Kasumi-1 (cell line): ENCODE measurements at regions not wholly inside any gene's neighbourhood (a gene's known extent, or its start where the extent isn't known, plus 50 kb on each side); places are given as distances from the start of the nearest gene placed in this dataset.

Source experiments
- DNase-seq, 2 experiments: peaks; one replicate each; lab custom pipeline; 2025; lab: John Stamatoyannopoulos, UW

DNA sequence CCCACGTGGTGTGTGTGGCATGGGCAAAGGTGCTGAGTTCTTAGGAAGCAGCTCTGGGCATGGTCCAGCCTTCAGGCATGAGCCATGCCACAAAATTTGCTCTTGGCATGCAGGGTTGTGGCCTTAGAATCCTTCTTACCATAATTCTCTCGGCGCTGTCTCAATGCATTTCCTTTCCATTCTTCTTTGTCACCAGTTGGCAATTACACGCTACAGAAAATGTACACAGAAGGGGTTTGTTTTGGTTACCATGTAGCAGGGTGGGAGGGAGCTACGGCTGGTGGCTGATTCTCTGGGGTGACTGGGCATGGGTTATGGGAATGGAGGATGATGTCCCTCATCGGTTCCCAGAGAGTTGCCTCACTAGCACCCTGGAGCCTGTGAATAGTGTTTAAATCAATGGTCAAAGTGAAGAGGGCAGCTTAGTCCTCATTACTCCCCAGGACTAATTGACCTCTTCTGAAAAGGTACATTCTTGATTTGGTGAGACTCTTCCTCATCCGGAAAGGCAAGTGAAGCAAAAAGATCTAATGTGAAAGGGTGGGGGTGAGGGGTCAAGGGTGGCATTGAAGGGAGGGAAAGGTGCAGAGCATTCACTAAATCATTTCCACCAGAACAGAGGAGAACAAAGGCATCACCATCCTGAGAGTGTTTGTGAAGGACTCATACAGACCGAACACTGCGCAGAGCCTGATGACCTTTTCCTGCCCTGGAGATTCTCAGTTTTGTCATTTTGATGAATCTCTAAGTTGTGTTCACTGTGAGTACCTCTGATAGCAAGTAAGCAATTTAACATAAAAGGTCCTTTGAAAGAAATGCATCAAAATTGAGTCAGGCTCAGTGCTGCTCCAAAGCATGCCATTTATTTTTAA is 199.8 kb upstream of the SFRP2 start:
- no peak for DNase-seq

DNA sequence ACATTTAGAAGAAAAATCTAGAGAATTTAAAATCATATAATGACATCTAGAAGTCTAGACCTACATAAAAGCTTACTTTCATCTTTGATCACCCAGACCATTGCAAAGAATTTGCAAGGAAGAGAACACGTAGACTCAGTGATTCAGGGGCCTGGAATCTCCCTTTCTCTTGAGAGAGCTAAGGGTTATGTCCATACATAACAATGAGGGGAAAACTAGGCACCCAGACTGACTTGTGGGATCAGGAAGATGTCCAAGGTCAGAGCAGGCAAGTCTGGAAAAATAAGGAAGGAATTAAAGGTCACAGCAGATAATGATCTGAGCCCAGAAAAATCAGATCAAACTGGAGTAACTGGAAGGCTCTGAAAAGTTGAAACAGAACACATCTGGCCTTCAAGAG is 198.4 kb upstream of the SFRP2 start:
- DNase-seq: no peak

DNA sequence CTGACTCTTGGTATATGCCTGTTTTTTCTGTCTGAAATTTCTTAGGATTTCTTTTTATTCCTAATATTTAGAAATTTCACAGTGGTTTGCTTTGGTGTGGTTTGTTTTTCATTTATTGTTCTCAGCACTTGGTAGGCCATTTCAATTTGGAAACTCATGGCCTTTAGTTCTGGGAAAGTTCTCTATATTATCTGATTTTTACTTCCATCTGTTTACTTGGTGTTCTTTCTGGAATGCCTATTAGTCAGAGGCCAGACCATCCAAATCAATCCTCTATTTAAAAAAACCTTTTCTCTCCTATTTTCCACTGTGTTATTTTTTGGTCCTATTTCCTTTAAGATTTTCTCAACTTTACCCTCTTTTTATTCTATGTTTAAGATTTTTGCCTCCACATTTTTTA is 188.1 kb upstream of the SFRP2 start:
- DNase-seq: no peak

DNA sequence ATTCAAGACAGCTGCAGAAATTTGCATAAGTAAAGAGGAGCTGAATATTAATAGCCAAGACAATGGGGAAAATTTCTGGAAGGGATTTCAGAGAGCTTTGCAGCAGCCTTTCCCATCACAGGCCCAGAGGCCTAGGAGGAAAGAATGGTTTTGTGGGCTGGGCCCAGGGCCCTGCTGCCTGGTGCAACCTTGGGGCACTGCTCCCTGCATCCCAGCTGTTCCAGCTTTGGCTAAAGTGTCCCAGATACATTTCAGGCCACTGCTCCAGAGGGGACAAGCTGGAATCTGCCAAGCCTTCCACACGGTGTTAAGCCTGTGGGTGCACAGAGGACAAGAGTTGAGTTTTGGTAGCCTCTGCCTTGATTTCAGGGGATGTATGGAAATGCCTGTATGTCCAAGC is 185.6 kb upstream of the SFRP2 start:
- no peak for DNase-seq

DNA sequence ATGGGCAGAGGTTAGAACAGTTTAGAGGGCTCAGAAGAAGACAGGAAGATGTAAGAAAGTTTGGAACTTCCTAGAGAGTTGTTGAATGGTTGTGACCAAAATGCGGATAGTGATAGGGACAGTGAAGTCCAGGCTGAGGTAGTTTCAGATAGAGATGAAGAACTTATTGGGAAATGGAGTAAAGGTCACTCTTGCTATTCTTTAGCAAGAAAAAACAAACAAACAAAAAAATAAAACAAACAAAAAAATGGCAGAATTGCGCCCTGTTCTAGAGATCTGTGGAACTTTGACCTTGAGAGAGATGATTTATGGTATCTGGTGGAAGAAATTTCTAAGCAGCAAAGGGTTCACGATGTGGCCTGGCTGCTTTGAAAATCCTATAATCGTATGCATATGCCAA is 185.1 kb upstream of the SFRP2 start:
- DNase-seq: no peak

DNA sequence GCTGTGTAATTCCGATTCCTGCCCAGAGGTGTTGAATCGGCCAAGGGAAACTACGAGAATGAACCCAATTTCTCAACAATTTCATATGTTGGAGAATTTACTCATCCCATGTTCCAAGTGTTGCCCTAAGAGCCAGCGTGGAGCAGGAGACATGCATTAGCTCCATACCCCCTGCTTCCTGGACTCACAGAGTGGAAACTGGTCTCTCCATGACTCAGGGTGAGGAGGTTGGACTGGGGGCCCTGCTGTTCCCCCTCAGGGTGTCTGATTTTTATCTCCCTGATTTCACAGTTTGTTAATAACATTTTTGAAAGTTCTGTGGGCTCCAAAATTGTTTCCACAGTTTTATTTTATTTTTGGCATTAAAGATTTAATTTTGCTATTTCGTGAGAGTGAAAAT is 183.0 kb upstream of the SFRP2 start:
- no peak for DNase-seq

DNA sequence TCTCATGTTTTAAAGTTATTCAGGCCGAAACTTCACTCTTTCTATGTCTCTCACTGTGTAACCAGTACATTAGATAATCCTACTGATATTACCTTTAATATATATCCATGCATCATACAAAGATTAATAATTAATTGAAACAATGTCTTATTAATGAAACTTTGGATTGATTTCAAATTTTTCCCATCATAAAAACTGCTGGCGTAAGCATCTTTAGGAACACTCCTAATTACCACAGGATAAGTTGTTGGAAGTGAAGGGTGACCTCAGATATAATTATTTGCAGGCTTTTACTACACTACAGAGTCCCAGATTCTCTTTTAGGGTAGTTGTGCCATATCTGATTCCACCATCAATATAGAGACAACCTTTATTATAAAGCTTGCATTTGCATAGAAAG is 181.3 kb upstream of the SFRP2 start:
- DNase-seq: no peak

DNA sequence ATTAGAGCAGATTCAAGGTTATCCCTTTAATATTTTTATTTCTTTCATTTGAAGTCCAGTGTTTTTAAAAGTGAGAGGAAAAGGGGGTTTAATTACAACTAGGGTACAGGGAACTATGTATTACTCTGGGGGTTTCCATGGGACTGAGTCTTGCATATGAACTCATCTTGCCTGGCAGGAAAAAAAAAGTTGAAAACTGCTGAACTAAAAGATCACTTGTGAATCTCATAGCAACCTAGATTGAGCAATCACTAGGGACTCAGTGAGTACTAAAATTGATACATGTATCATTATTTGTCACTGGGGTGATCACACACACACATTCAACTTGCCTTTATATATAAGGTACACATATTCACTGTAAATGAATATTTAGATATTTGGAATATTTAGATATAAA is 180.7 kb upstream of the SFRP2 start:
- DNase-seq: no peak

DNA sequence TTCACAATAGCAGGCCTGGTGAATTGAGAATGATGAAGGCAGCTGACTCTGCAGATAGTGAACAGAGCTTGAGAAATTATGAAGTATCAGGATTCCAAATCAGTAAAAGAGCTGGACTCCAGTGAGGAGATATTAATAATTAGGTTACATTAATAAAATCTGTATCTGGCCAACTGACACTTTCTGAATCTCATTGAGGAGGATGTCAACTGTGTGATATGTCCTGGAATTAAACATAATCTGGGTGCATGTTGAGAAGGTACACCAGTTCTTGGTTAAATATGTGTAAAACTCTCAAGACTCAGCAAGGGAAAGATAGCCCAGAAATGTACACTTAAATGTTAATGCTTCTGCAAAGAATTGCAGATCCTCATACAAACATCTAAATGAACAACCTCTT is 177.8 kb upstream of the SFRP2 start:
- no peak for DNase-seq

DNA sequence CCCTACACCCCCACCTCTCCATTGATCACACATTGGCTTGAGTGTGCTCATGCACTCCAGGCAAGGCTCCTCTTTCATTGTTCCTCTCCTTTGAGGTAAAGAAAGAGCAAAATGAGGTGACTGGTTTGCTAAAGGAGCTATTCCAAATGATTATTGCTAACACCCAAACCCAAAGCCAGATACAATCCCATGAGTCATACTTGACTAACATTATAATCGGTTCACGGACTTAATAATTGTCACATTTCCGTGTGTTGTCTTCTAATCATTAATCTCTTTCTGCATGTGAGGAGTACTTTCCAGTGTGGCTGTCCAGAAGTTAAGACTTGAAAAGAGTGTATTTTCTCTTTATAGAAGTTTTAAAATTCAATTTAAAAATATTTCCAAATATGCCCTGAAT is 174.3 kb upstream of the SFRP2 start:
- no peak for DNase-seq

DNA sequence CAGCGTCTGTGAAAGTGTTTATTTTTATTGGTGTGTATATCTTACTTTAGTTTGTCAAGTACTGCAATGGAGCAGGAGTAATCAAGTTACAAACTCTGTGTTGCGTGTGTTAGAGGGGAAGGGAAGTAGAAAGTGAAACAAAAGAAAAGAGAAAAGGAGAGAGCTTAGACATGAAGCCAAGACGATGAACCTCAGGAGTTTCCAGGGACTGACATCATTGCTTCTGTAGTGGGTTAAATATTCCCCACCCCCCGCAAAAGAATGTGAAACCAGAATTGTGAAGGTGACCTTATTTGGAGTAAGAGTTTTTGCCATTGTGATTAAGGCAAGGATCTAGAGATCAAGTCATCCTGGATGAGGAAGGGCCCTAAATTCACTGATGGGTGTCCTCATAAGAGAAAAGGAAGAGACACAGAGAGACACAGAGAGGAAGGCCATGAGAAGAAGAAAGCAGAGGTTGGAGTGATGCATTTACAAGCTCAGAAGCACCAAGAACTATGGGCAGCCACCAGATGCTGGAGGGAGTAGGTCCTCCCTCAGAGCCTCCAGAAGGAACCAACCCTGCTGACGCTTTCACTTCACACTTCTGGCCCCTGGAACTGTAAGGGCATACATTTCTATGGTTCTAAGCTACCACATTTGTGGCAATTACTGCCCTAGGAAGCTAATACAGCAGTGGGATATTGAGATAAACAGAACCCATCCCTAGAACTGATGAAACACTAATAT is 173.6 kb upstream of the SFRP2 start:
- DNase-seq: no peak

DNA sequence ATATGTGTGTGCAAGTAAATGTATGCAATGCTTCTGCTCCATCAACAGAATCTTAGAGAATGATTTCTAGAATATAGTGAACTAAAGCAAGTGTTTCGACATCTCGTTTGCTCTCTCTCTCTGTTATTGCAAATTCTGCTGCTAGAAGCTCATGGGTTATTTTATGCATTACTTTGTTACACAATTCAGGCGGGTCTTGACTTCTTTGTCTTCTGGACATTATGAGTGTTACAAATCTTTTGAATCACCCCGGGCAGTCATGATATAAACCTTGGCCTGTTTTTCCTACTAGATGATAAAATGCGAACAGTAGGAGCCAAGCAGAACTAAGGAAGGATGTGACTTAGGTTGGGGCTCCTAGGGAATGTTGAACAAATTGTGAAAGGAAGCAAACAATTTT is 166.4 kb upstream of the SFRP2 start:
- DNase-seq: no peak

DNA sequence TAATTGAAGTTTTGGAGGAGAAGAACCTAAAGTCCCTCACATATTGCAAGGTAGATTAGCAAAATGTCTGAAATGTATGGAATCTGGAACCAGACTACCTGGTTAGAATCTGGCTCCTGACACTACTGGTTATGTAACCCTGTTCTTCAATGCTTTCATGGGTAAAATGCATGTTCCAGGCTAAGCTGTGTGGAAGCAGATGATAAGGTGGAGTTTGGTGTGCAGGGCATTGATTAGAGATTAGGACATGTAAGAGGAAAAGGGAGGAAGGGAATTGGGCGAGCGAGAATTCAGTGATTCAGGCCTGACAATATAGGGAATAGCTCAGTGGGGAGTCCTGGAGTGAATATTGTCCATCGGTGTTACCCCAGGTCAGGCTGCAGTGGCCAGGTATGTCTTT is 165.8 kb upstream of the SFRP2 start:
- DNase-seq: no peak

DNA sequence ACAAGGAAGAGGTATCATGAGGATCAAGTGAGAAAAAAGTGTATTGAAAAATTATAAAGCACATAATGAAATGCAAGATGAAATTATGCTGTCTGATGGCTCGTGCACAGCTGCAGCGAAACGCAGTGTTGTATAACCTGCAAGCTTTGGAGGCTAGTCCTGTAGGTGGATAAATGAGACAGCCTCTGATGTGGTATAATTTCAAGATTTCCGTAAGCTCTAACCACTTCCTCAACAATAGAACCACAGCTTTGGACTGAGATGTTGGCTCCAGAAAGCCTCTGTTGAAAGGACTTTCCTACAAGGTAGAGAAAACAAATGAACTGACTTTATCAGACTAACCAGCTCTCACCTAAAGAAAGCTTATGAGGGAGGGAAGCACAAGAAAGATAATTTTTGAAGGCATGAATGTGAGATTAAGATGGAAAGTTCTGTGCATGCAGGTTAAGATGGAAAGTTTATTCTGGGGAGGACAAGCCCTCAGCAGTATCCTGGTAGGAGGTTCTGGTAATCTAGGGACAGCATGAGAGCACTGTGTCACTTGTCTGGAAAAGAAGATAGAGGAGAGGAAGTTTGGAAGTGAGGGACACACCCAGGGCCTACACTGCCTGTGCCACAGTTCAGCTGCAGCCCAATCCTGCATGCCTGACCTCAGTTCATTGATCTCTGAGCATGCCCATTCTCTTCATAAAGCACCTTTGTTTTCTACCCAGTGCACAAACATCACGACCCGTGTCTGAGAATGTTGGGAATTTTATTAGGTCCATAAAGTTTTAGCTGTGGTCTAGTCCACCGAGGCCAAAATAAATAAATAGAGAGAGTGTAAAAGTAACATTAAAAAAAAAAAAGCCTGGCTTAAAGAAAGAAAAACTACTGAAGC is 161.5 kb upstream of the SFRP2 start:
- peak; percentile 67 to 71 for DNase-seq

DNA sequence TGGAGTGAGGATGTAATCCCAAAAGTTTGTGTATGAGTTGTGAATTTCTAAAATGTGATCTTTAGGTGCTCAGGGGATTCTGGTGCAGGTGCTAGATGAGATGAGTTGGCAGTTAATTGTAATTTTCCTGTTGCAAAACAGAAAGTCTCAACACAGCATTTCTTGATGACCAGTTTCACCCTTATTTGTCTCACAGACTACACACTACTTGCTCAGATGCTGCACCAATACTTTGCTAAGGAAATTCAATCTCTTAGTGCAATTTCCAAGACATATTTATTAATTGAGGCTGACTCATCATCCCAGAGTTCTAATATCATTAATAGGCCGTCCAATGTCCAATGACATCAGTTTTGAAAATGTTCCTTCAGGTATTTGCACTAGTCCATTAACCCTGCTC is 159.2 kb upstream of the SFRP2 start:
- no peak for DNase-seq

DNA sequence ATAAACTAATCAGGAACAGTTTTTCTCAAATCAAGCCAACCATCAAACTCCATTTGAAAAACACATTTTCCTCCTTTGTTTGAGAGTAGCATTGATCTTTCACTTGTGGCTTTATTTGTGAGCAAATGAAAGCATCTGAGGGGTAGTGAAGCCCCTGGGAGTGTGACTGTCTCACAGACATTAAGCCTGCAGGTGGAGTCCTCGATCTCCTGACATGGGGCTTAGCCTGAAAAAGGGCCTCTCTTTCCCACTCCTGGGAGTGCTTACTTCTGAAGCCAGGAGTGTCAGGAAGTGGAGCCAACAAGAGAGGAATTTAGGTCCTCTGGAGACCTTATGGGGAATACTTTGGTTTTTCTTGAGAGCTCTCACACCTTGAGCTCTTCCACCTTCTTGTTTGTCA is 158.2 kb upstream of the SFRP2 start:
- DNase-seq: no peak

DNA sequence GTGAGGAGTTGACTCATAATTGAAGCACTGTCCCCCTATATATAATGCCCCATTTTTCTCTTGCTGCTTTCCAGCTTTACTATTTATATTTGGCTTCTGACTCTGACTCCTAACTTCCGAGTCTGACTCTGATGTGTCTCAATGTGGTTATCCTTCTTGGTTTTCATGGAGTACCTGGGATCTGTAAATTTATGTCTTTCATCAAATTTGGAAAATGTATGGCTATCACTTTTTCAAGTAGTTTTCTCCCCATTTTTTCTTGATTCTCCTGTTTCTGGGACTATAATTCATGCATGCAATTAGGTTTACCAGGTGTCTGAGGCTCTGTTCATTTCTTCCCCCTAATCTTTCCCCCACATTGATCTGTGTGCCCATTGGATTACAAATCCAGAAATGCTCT is 156.8 kb upstream of the SFRP2 start:
- no peak for DNase-seq

DNA sequence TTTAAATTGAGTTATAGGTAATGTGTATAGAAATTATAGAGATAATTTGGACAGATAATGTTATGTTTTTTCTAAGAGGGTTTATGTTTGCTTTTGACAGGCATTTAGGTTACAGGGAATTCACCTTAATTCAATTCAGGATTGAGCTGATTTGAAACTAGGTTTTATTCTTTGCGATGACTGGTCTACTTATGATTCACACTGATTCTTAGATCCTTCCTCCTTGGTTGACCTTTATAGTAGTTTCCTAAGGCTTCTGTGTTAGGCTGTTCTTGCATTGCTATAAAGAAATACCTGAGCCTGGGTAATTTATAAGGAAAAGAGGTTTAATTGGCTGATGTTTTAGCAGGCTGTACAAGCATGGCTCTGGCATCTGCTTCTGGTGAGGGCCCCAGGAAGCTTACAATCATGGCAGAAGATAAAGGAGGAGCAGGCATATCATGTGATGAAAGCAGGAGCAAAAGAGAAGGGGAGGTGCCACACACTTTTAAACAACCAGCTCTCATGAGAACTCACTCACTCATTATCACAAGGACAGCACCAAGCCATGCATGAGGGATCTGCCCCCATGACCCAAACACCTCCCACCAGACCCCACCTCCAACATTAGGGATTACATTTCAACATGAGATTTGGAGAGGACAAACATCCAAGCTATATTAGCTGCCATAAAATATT is 155.0 kb upstream of the SFRP2 start:
- DNase-seq: no peak

DNA sequence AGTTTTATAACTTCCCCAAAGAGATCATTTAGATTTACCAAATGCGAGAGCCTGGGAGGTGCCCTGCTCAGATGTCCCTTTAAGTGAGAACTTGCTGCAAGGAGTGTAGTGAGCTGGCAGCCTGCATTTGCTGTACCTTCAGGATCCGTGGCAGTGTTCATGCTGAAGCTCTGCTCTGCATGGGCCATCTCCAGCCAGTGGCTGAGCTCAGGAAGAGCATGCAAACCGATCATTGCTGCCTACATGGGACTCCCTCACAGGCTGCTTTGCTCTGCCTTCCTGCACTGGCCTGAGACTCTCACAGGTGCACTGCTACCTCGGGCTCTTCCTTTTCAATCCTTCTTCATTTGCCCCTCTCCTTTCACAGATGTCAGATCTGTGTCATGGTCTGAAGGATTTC is 152.0 kb upstream of the SFRP2 start:
- no peak for DNase-seq

DNA sequence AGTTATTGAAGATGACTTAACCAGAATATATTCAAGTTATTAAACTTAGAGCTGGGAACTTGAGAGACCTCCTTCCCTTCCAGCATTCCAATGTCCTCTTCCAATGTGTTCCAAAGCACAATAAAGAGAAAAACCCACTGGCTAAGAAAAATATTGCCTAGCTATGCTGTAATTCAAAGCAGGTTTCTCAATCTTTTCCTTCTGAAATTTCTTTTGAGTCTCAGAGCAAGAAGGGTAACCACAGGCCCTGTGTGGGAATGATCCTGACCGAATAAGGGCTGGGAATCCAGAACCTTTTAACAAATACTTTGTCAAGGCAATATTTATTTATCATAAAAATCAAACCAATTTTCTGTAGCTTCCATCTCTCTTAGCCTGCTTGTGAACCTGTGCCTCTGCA is 150.7 kb upstream of the SFRP2 start:
- no peak for DNase-seq

DNA sequence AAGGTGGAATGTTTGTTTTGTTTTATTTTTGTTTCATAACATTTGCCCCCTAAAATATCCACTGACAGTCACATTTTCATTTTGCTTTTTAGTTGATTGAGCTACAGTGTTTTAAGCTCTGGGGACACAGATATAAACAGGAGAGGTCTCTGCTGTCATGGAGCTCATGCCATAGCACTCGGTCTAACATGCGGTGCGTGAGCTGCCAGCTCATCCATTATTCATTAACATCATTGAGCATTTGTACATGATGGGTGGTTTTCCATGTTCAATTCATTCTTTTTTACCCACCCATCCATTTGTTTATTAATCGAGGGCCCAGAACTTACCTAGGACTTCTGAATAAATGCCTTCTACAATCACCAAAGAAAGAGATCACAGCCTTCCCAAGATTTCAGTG is 150.1 kb upstream of the SFRP2 start:
- no peak for DNase-seq

DNA sequence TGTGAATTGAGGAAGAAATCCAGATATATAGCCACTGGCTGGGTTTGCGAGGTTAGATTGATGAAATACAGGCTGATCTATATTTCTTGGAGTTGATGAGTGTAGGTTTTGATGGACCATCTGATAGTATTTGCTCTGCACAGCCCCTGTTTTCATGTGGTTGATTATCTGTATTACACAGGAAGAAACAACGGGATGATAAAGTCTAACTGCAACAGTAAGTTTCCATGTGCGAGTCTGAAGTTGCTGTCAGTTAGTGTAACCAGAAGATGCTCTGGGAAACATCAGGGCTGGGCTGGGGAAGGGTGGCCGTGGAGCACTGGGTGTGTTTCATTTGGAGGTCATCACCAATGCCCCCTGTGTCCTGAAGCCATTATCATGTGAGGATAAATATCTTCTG is 148.4 kb upstream of the SFRP2 start:
- no peak for DNase-seq
